ENCODE measurements at regions not wholly inside any gene's neighbourhood (a gene's known extent, or its start where the extent isn't known, plus 50 kb on each side); places are given as distances from the start of the nearest gene placed in this dataset.

DNA sequence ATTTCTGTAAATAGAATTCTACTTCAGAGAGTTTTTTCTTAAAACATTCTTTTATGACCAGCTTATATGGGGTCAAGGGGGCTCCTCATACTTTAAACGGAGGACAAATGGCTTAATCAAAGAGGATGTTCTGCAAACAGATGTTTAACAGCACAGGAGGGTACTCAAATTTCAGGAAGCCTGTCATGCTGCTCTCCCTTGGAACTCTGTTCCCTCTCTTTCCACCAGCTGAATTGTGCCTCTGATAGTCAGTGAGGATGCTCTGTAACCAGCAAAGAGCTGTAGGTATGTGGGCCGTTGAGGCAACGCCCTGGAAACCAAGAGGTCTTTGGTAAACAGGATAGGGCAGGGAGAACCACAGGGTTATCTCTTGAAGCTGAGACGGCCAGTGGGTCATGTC lies 161.1 kb downstream of the C5orf15 start:
- Histone ChIP-seq H2AFZ (ENCODE audit: low read length) (no peak overlapping the region), H2BK20ac (ENCODE audit: low read length) (no peak overlapping the region), H2BK5ac (ENCODE audit: low read depth, low read length) (0 out of 2 replicates have a peak overlapping the region, but pooled peaks have one; percentile 13), H3K23me2 (ENCODE audit: low read depth, low read length) (no peaks in the 10 kb centered on the region), H4K5ac (ENCODE audit: insufficient read length, low read depth, low read length) (no peak overlapping the region), H3K56ac (replicated peaks; ENCODE audit: insufficient read length, low read depth, low read length) (no peak overlapping the region), H3K4me2 (ENCODE audit: insufficient read depth in 1 of 2, low read depth in 2 of 2, low read length in 2 of 2) (no peak overlapping the region), H3K27ac (ENCODE audit: low read depth, low read length) (no peak overlapping the region), H3K79me2 (ENCODE audit: control insufficient read depth in 1 of 2, insufficient read depth in 2 of 2, low read length in 2 of 2) (no peaks in the 10 kb centered on the region), H3K4ac (replicated peaks; ENCODE audit: insufficient read length, low read depth, low read length) (no peak overlapping the region), H3K23ac (ENCODE audit: insufficient read length) (no peak overlapping the region), H2BK120ac (replicated peaks; ENCODE audit: low read depth, low read length) (no peak overlapping the region), H4K91ac (replicated peaks; ENCODE audit: insufficient read length, low read length) (no peak overlapping the region), H3K4me1 (replicated peaks in 1 of 4; ENCODE audit: control insufficient read depth in 3 of 4, insufficient read depth in 4 of 4, low read length in 3 of 4) (no peaks in the 10 kb centered on the region), H2BK15ac (ENCODE audit: low read length) (no peak overlapping the region), H4K8ac (ENCODE audit: extremely low read depth, insufficient read depth, low read length) (no peak overlapping the region), H3K4me3 (ENCODE audit: extremely low read depth in 1 of 4, insufficient read depth in 2 of 4, low read depth in 3 of 4, low read length in 4 of 4) (no peak overlapping the region), H3K18ac (ENCODE audit: extremely low read depth, low read length) (no peak overlapping the region), H2AK5ac (ENCODE audit: low read depth, low read length) (no peak overlapping the region), H3K79me1 (ENCODE audit: low read depth, low read length) (no peaks in the 10 kb centered on the region), H3K9me3 (ENCODE audit: insufficient read depth in 2 of 2, low read depth in 1 of 2, low read length in 1 of 2) (peaks cover 0 to 4% of the 10 kb centered on the region in 2 experiments; a peak in 1 of 4 replicates), H2BK12ac (ENCODE audit: low read depth, low read length) (no peak overlapping the region; the same call in 1 of the 2 replicates), H4K20me1 (replicated peaks in 1 of 2; ENCODE audit: control insufficient read depth in 1 of 2, insufficient read depth in 2 of 2, low read length in 2 of 2) (no peaks in the 10 kb centered on the region), H3K27me3 (replicated peaks in 1 of 4; ENCODE audit: control insufficient read depth in 3 of 4, extremely low read depth in 1 of 4, insufficient read depth in 3 of 4, low read length in 3 of 4) (no peaks in the 10 kb centered on the region), H3K14ac (ENCODE audit: insufficient read length) (no peak overlapping the region), H3K9ac (replicated peaks in 1 of 4; ENCODE audit: extremely low read depth in 1 of 4, low read depth in 3 of 4, low read length in 3 of 4) (no peak overlapping the region), H3K36me3 (ENCODE audit: control insufficient read depth in 2 of 4, insufficient read depth in 4 of 4, low read length in 3 of 4) (no peaks in the 10 kb centered on the region)
- 71% methylated on average over 4 of the region's 4 CpGs; no CpG with 5 or more reads in 1 of the 2 experiments for WGBS, 2 experiments (ENCODE audit: extremely low coverage in 1 of 2, insufficient coverage in 1 of 2, insufficient read length in 1 of 2, insufficient replicate concordance in 2 of 2, low coverage in 1 of 2, low lambda C conversion rate in 2 of 2, missing lambda C conversion rate in 1 of 2)
- ChIA-PET POLR2A (ENCODE audit: partially characterized antibody) (no interaction called here), CTCF (ENCODE audit: partially characterized antibody) (interaction anchor here (1.1 to 2.7 kb wide), 3 partner anchors 52 to 117 kb away, joined by 3 to 12 read pairs (median 3); no protein-coding TSS in a partner anchor)
- no peak for FAIRE-seq
- DNase-seq (ENCODE audit: low read depth in 1 of 2, low spot score in 2 of 2), result no peak
- TF ChIP-seq TEAD4 (IDR thresholded peaks at IDR 0.05; ENCODE audit: low read depth, low read length), result no peak
- no peak for TF ChIP-seq HDAC2 (IDR thresholded peaks at IDR 0.05; ENCODE audit: borderline replicate concordance in 1 of 2, low read depth in 2 of 2, low read length in 2 of 2)
- TF ChIP-seq ZNF274 (IDR thresholded peaks at IDR 0.05; ENCODE audit: borderline replicate concordance, extremely low read depth, low read length), result no peak
- no peak for TF ChIP-seq YY1 (IDR thresholded peaks at IDR 0.05; ENCODE audit: low read depth, low read length)
- TF ChIP-seq, protein P1, sequence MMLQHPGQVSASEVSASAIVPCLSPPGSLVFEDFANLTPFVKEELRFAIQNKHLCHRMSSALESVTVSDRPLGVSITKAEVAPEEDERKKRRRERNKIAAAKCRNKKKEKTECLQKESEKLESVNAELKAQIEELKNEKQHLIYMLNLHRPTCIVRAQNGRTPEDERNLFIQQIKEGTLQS (IDR thresholded peaks at IDR 0.05; ENCODE audit: insufficient read depth, low read depth, low read length), result no peak
- TF ChIP-seq SUZ12 (IDR thresholded peaks at IDR 0.05; ENCODE audit: low read length), result no peak
- no peak for TF ChIP-seq EGR1 (IDR thresholded peaks at IDR 0.05; ENCODE audit: borderline replicate concordance, low read depth, low read length)
- no peak for TF ChIP-seq ASH2L (IDR thresholded peaks at IDR 0.05; ENCODE audit: low read length)
- TF ChIP-seq, protein P2, sequence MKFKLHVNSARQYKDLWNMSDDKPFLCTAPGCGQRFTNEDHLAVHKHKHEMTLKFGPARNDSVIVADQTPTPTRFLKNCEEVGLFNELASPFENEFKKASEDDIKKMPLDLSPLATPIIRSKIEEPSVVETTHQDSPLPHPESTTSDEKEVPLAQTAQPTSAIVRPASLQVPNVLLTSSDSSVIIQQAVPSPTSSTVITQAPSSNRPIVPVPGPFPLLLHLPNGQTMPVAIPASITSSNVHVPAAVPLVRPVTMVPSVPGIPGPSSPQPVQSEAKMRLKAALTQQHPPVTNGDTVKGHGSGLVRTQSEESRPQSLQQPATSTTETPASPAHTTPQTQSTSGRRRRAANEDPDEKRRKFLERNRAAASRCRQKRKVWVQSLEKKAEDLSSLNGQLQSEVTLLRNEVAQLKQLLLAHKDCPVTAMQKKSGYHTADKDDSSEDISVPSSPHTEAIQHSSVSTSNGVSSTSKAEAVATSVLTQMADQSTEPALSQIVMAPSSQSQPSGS (IDR thresholded peaks at IDR 0.05; ENCODE audit: low read length), result no peak
- no peak for TF ChIP-seq RAD21 (IDR thresholded peaks at IDR 0.05 in 1 of 2, conservative IDR thresholded peaks at IDR 0.05 in 1 of 2; ENCODE audit: low read depth in 2 of 2, low read length in 2 of 2)
- TF ChIP-seq, protein P3, sequence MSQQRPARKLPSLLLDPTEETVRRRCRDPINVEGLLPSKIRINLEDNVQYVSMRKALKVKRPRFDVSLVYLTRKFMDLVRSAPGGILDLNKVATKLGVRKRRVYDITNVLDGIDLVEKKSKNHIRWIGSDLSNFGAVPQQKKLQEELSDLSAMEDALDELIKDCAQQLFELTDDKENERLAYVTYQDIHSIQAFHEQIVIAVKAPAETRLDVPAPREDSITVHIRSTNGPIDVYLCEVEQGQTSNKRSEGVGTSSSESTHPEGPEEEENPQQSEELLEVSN (IDR thresholded peaks at IDR 0.05), result no peak
